GM23248 (cell line): ENCODE measurements at regions not wholly inside any gene's neighbourhood (a gene's known extent, or its start where the extent isn't known, plus 50 kb on each side); places are given as distances from the start of the nearest gene placed in this dataset.

Experiments
- EZH2 ChIP-seq: fragments of 200-600 bp; sonication (generic); IDR thresholded peaks from 2 replicates; pipeline ENCODE4 v1.6.1; 2018; ENCODE audit warnings: antibody characterized with exemption, mild to moderate bottlenecking; ENCODE audit not compliant: insufficient read depth, poor library complexity, severe bottlenecking
- EZH2phosphoT487 ChIP-seq: fragments of 200-600 bp; sonication (generic); IDR thresholded peaks from 2 replicates; pipeline ENCODE4 v1.6.1; 2018; ENCODE audit warnings: antibody characterized with exemption, moderate library complexity, mild to moderate bottlenecking, low read depth; ENCODE audit not compliant: insufficient read depth

- TF ChIP-seq EZH2 = no peak
- no peak for TF ChIP-seq EZH2phosphoT487
Measured at GRCh38 chr3:109939817-109940216, 602.5 kb upstream of the DPPA4 start.
